GM21528 (cell line): ENCODE measurements at regions not wholly inside any gene's neighbourhood (a gene's known extent, or its start where the extent isn't known, plus 50 kb on each side); places are given as distances from the start of the nearest gene placed in this dataset.
"Not testable (repeated sequence)": the region's sequence is repeated elsewhere in the genome, so short reads cannot be mapped to it uniquely, and the experiment has no call there.

Source experiments
- ATAC-seq: cut with Tn5 transposase; IDR thresholded peaks from one replicate; pipeline ENCODE4 v1.9.1; 2021; ENCODE audit warnings: mild to moderate bottlenecking, moderate library complexity; ENCODE audit not compliant: unreplicated experiment, low FRiP score

DNA sequence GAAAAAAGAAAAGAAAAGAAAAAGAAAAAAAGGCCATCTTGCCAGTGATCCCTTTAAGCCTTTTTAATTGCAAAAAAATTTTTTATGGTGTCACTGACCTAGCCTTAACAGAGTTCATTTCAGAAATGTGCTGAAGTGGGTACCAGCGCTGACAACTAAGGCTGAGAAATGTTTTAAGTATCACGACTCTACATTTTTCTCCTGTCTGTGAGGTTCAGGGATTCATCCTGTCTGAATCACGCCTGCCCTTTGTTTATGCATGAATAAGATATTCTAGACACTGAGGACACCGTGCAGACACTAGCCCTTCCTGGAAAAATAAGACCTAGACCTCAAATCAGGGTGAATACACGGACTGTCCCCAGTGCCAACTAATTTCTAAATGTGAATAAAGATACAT lies 154.4 kb upstream of the NOCT start:
- no peak for ATAC-seq

DNA sequence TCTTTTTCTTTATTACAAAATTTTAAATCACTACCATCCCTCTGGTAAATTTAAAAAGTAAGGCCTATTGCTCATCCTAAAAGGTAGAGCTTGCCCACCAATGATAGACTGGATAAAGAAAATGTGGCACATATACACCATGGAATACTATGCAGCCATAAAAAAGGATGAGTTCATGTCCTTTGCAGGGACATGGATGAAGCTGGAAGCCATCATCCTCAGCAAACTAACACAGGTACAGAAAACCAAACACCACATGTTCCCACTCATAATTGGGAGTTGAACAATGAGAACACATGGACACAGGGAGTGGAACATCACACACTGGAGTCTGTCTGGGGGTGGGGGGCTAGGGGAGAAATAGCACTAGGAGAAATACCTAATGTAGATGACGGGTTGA lies 155.2 kb upstream of the NOCT start:
- not testable (repeated sequence) for ATAC-seq

DNA sequence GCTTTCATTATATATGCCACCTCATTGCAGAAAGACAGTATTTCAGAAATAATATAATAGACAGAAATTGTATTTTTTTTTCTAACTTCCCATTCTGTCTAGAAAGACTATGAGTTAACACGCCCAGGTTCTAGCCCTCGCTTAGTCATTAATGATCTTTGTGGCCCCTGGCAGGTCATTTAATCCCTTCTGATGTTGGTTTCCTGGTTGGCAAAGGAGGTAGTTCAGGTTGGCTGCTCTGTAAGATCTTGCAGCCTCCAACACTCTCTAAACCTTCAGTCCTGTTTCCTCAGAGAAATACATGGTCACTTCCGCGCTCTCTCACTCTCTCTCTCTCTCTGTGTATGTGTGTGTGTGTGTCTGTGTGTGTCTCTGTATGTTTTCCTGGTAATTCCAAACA lies 156.3 kb upstream of the NOCT start:
- ATAC-seq = no peak

DNA sequence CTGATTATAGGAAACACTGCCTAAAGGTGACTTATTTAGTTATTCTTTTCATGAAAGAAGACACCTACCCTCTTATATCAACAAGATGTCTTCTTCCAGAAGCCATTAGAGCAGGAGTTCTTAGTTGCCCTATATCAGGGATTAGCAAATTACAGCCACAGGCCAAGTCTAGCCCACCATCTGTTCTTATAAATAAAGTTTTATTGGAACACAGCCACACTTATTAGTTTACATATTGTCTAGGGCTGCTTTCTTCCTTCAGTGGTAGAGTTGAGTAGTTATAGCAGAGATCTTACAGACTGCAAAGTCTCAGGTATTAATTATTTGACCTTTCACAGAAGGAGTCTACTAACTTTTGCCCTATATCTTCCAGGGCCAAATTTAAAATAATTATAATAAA lies 157.2 kb upstream of the NOCT start:
- no peak for ATAC-seq

DNA sequence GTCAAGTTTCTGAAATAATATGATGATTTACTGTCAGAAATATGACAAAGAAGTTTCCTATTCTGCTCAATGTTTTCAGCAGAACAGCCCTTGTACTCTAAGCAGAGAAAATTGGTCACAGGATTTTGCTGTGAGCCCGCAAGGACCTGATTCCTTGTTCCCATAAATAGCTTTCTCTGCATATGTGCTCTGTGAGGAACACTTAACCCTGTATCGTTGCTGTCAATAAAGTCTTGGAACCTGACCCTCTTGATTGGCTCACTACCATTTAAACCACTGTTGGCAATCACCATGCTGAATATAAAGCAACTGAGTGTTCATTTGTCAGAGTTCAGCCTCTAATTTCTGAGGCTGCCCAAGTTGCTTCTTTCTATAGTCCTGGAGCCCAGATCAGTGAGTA lies 158.2 kb upstream of the NOCT start:
- ATAC-seq = no peak

DNA sequence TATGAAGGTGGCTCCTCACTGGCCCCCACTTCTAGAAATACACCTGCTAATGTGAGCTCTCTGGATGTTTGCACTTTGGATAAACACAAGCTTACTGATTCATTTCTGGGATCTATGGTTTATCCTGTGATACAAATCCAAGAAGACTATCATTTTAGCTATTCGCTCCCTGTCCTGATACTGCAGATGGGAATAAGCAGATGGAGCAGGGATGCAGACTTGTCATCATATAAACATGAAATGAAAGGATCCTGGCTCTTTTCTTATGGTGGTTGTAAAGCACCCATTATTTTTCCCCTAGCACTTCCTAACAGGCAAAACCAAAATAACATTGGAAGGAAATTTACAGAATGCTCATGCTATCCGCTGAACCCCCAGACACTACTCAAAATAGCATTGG lies 162.9 kb upstream of the NOCT start:
- ATAC-seq = no peak

DNA sequence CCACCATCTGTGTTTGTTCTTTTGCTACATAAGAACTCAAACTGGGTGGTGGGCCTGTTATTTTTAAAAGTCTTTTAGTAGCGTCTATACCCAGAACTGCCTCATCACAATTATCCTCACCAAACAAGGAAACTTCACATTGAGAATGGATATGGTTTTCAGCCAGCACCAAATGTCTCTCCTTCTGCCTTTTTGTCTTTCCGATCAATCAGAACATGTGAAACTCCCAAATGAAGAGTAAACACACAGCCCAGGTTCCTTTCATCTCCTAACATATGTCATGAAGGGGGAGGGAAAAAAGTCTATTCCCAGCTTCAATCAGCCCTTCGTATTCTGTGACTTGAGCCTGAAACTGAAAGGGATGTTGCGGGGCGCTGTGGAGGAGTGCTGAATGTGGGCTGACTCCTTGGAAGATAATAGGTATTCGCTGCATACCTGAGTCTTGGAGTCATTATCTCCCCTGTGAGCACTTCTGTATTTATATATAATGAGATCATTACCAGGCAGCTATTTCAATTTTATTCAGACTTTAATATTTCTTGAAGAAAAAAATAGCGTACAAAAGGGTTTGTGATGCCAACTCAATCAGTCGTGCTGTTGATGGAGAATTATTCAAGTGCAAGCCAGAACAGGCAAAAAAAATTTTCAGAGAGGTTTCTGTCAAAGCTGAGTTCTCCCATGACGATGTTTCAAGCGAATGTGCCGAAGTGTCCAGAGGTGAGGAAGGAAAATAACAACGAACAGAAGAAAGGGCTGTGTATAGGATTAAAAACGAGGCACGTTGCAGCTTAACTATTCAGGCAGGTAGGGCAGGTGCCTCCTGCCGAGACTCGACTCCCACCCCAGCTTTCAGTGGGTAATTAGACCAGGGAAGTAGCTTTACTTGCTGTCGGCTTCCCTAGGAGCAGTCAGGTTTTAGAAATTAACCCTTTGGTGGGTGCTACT lies 163.9 kb upstream of the NOCT start:
- no peak for ATAC-seq

DNA sequence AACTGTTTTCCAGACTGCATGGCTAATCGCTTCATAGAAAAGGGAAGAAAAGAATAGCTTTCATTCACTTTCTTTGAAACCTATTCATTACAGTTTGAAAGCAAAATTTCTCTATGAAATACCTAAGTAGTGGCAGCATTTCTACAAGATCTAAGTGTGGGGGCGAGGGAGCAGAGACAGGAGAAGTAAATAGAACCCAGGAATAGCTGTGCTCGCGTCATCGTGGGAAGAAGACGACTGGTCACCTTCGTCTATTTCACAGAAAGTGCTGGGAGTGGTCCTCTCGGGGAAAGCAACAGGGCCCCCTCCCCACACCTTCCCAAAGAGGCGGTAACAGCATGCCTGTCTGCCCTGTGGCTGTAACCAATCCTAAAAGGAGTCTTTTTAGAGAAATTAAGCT lies 169.9 kb upstream of the NOCT start:
- ATAC-seq = no peak

DNA sequence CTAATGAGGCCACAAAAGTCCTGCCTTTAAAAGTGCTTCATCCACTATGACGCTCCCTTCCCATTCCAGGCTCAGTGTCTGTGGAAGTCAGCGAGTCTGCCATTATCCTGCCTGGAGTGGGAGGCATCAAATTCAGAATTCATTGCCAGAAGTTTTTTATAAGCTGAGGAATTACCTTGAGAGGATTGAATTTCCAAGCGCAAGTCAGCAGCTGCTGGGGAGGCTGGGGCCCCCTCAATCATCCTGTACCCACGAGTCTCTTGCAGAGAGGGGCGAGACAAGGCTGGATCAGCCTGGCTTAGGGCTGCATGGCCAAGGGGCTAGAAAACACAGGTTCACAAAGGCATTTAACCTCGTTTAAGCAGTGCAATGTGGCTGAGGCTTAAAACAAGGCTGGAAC lies 170.5 kb upstream of the NOCT start:
- ATAC-seq = no peak

DNA sequence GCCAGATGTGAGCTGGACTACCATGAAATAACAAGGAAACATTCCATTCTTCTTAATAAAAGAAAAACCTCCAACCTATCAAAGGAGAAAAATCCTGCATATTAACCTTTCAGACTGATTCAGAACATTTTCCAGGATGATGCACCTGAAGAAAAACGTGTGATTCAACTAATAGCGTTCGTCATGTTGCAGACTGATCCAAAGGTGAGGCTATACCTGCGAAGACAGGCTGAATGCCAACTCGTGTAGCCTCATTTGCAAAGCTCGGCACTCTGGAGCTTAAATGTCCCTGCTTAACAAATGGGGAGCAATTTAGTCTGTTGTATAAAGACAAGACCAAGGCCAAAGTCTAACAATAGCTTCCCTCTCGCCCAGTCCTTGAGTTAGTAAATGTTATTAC lies 172.0 kb upstream of the NOCT start:
- no peak for ATAC-seq

DNA sequence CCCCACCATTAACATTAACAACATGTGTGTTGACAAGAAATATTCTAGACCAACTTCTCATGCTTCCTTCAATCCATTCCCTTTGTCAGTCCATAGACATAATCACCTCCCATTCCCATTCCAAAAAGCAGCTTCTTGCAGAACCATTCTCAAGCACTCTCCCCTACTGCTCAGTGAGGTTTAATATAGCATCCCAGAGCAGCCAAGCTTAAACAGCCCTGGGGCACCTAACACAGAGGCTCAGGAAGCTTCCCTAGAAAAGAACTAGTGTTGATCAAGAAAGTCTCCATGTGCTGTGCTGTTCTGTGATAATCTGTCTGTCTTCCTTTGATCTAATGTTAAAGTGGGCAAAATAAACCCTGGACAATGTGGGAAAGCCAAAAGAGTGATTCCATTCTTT lies 174.2 kb upstream of the NOCT start:
- ATAC-seq = no peak

DNA sequence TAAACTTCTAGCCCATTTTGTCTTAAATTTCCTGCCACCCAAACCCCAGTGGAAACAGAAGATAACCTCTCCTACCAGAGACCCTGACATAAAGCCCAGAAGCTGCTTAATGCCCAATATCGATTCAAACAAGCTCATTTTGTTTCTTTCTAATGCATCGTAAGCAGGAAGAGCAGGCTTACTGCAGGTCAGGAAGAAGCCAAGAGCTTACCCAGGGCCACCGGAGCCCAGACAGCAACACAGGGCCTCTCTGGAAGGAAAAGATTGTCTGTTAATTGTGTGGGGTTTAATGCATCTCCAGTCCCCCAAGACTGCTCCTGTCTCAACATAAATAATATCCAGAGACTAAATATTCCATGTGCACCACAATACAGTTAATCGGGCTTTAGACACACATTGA lies 177.3 kb upstream of the NOCT start:
- no peak for ATAC-seq

DNA sequence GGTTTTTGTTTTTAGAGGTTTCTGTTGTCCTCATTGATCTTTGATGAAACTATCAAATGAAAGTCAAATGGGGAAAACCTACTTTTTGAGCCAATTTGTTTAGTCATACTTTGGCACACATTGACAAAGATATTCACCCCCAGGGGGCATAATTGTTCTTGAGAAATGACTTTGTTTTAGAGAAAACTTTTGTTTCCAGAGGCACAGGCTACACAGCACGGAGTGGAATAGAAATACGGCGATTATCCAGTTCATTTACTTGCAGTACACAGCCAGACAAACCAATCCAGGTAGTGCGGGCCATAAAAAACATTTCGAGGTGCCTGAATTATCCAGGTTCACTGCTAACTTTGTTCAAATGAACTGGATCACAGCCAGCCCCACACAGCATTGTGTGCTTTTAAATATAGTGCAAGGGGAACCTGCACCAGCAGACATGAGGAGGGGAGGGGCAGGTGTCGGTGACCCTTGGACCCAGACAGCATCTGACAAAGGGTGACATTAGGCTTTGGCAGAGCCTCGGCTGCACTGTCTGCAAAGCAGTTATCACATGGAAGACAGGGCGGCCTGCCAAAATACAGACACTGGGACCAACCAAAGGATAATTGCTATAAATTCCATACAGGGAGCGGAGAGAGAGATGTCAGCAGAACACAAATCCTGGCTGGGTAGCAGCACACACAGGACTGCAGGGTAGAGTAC lies 179.6 kb upstream of the NOCT start:
- no peak for ATAC-seq

DNA sequence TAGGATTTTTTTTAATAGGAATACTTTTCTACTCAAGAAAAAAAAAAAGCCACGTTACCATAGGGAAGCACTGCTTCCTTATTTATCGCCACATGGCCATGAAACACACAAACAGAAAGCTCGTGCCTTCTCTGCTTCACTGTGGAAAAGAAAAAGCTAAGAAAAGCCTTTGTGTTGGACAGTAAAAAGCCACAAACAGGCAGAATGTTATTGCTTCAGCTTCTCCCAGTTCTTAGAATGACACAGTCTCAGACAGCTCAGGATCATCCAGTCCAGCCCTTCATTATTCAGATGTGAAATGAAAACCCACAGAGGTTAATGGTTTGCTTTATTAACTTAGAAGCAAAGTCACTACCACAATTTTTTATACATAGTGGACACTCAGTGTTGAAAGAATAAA lies 181.6 kb upstream of the NOCT start:
- peak; percentile 59 for ATAC-seq

DNA sequence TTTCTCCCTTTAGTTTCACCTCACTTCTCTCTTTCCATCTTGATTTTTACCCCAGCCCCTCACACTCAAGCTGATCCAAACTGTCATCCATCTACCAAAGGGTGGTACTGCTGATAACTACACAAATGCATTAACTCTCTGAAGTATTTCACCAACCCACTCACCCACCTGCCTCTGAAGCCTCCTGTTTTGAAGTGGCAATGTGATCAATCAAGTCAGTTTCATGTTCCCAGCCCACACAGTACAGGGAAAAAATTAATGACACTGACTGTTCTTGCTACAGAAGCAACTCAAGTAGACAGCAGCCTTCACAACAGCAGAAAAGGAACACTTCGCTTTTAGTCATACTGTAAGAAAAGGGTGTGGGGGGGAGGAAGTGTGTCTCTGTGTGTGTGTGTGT lies 183.0 kb upstream of the NOCT start:
- no peak for ATAC-seq

DNA sequence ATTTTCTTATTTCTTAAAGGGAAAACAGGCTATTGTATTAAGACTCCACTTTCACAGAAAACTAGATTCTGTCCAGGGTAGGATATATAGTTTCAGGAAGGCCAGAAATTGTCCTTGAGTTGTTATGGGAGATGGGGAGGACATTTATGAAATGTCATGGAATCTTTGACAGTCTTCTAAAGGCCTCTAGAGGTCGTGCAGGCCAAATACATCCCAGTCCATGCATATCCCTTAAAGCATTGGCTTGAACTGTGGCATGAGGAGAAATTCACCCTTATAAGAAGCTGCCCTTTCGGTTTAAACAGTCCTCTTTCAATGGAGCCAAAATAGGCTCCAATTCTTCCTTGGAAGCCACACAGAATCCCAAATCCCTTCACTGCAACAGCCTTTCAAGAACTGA lies 183.6 kb upstream of the NOCT start:
- ATAC-seq = no peak

DNA sequence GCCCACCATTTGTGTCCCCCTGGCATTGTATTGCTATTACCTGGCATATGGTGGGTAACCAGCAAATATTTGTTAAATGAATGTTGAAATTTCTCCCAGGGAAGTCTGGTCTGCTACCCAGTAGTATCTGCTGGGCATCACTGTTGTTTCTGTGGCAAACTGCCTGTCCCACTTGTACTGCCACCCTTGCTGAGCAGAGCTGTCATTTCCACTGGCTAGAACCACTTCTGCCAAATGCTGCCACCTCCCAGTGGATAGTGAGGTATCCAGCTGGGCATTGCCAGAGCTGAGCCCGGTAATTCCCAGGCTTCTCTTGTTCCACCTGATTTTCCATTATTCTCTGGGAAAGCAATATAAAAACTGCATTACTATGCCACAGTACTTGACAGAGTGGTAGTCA lies 186.7 kb upstream of the NOCT start:
- ATAC-seq = no peak

DNA sequence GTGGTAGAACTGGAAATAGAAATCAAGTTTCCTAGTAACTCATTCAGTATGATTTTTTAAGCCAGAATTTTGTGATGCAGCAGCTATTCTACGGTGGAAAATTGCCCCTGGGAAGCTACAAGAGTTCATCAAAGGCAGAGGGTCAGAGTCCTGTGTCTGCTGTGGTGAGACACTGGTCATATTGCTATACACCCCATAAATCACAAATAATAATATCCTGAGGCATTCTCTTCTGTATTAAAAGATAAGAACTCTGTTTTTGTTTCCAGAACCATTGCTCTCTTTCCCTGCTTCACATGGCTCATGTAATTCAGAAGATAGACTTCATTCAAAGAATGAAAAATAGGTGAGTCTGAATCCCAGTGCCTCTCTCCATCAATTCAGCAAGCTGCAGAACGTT lies 188.8 kb upstream of the NOCT start:
- no peak for ATAC-seq

DNA sequence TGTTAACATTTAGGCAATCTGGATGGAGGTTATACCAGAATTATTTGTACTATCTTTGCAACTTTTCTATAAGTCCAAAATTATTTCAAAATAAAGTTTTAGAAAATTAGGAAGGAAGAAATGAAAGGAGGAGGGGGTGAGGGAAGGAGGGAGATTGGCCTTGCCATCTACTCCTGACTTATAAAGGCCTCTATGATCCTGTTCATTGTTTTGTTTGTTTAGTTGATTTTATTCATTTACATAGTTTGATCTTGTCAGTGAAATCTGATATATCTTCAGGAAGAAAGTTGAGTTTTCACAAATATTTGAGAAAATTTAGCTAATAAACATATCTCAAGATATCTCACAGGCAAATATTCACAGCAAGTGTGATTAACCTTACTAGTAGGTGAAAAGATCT lies 189.3 kb upstream of the NOCT start:
- no peak for ATAC-seq

DNA sequence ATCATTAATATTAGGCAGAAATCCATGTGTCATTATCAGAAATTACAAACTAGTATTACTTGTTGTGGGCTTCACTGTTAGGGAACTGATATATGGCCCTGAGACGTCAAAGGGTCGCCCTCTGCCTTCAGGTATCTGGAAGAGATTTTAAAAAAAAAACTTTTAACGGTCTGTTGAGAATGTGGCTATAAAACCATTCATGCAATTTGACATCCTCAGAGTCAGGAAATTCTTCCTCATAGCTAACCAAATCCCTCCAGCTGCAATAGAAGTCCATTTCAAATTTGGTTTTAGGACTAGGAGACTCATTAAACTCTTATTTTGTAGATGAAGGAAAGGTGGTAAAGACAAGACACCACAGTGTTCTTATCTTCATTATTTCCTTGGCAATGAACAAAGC lies 194.2 kb upstream of the NOCT start:
- no peak for ATAC-seq

DNA sequence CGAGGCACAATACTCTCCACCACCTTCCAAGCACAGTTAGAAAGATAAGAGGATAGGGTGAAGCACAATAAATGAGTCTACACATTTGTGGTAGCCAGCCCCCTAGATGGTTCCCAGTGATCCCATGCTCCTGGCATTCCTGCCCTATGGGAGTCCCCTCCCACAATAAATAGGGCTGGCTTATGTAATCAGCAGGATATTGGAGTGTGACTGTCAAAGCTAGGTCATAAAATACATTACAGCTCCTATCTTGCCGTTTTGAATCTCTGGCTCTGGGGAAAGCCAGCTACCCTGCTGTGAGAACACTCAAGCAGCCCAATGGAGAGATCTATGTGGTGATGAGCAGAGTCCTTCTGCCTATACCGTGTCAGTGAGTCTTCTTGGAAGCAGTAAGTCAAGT lies 198.7 kb upstream of the NOCT start:
- no peak for ATAC-seq

DNA sequence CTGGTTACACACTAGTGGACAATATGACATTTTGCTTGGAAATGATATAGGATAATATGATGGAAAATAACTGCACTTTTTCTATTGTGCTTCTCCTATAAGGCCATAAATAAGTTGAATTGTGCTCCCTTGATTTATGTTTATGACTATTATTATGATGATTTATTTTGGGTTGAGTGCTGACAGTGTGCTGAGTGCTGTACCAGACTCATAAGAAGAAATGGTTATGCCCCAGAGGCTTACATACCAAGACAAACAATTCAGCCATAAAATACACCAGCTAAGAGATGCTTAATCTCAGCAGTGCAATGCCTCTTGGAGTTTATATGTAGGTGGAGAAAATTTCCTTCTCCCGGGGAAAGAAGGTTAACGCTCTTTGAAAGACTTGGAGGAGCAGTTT lies 199.8 kb upstream of the NOCT start:
- no peak for ATAC-seq
